WTC11 (cell line): ENCODE measurements at regions not wholly inside any gene's neighbourhood (a gene's known extent, or its start where the extent isn't known, plus 50 kb on each side); places are given as distances from the start of the nearest gene placed in this dataset.

ENCODE experiments used
- CTCF ChIP-seq: fragments of 200-600 bp; IDR thresholded peaks from 2 replicates; pipeline ENCODE4 v1.8.0; 2022; ENCODE audit warnings: antibody characterized with exemption
- ESRRA ChIP-seq: sonication (generic); formaldehyde crosslinking; IDR thresholded peaks from 2 replicates; pipeline ENCODE4 v1.8.1; 2022; ENCODE audit warnings: mild to moderate bottlenecking, missing genetic modification reagents, borderline replicate concordance
- ETV6 ChIP-seq: sonication (generic); formaldehyde crosslinking; IDR thresholded peaks from 2 replicates; pipeline ENCODE4 v1.8.1; 2022; ENCODE audit warnings: mild to moderate bottlenecking, missing genetic modification reagents
- MAX ChIP-seq: sonication (generic); formaldehyde crosslinking; IDR thresholded peaks from 2 replicates; pipeline ENCODE4 v1.8.0; 2022; ENCODE audit warnings: mild to moderate bottlenecking, missing genetic modification reagents
- NR1H2 ChIP-seq: sonication (generic); formaldehyde crosslinking; IDR thresholded peaks from 2 replicates; pipeline ENCODE4 v1.9.0; 2021; ENCODE audit warnings: mild to moderate bottlenecking, moderate library complexity, missing genetic modification reagents
- USF1 ChIP-seq: sonication (generic); formaldehyde crosslinking; IDR thresholded peaks from 2 replicates; pipeline ENCODE4 v1.8.0; 2022; ENCODE audit warnings: mild to moderate bottlenecking, missing genetic modification reagents
- USF2 ChIP-seq: sonication (generic); formaldehyde crosslinking; IDR thresholded peaks from 2 replicates; pipeline ENCODE4 v1.8.1; 2023; ENCODE audit warnings: mild to moderate bottlenecking, missing genetic modification reagents, moderate library complexity
- ZNF416 ChIP-seq: fragments of 250-450 bp; sonication (Bioruptor Pico); IDR thresholded peaks from 2 replicates; pipeline ENCODE4 v1.9.0; 2021; ENCODE audit warnings: mild to moderate bottlenecking, inconsistent platforms

GRCh38 chr1:198893141-198893540 lies 254.3 kb downstream of the PTPRC start:
- TF ChIP-seq ETV6 (CRISPR knock-in tag), result no peak
- no peak for TF ChIP-seq CTCF
- no peak for TF ChIP-seq NR1H2 (CRISPR knock-in tag)
- no peak for TF ChIP-seq ESRRA (CRISPR knock-in tag)
- no peak for TF ChIP-seq ZNF416 (CRISPR knock-in tag)
- no peak for TF ChIP-seq USF2 (CRISPR knock-in tag)
- no peak for TF ChIP-seq MAX (CRISPR knock-in tag)
- TF ChIP-seq USF1 (CRISPR knock-in tag), result no peak
